GM19455 (cell line): ENCODE measurements at regions not wholly inside any gene's neighbourhood (a gene's known extent, or its start where the extent isn't known, plus 50 kb on each side); places are given as distances from the start of the nearest gene placed in this dataset.

ENCODE experiments used
- ATAC-seq: cut with Tn5 transposase; IDR thresholded peaks from one replicate; pipeline ENCODE4 v1.9.1; 2021; ENCODE audit not compliant: unreplicated experiment

DNA sequence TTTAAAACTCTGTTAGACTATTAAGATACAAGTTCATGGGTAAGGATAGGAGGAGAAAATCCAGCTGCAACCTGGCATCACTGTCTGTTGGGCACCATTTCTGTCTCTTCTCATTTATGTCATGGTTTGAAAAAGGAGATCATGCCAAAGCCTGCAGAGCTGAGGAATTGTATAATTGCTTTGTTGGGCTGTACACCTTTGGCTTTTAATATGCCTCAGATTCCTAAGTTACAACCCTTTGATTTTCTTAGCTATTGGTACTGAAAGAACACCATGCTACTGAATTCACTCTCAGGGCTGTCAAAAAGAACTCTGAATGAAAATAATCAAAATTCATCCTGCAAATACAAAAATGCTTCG is 174.3 kb downstream of the ACKR3 start:
- ATAC-seq = no peak

DNA sequence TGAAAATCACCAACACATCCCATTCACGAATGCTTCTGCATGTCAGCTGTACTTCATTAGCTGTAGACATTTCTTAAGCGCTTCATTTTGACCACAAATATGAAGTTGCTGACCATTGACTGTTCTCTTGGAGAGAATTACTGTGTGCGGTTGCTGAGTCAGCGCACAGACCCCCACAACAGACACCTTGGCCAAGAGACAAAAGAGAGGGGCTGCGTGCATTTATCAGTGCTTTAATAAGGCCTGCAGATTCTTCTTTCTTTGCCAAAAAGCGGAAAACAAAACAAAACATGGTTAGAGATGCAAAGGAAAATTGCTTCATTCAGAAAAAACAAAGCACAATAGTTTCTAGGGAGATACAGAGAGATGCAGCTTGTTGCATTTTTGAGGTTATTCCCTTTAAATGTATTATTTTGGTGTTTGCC is 174.7 kb downstream of the ACKR3 start:
- no peak for ATAC-seq

DNA sequence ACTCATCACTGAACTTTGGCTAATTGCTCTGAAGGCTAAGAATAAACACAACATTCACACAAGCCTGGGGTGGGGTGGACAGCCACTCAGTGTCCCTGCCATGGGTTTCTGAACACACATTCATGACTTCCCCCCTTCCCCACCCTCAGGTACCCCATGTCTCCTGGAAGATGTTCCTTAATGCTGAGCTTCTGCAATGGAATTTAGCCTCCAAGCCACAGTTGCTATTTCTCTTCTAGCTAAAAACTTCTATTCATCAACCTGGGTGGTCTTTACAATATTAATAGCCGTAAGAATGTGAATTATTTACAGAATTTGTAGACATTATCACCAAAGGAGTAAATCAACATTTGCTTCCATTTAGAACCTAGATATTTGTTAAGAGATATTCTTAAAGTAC is 175.1 kb downstream of the ACKR3 start:
- ATAC-seq = no peak

DNA sequence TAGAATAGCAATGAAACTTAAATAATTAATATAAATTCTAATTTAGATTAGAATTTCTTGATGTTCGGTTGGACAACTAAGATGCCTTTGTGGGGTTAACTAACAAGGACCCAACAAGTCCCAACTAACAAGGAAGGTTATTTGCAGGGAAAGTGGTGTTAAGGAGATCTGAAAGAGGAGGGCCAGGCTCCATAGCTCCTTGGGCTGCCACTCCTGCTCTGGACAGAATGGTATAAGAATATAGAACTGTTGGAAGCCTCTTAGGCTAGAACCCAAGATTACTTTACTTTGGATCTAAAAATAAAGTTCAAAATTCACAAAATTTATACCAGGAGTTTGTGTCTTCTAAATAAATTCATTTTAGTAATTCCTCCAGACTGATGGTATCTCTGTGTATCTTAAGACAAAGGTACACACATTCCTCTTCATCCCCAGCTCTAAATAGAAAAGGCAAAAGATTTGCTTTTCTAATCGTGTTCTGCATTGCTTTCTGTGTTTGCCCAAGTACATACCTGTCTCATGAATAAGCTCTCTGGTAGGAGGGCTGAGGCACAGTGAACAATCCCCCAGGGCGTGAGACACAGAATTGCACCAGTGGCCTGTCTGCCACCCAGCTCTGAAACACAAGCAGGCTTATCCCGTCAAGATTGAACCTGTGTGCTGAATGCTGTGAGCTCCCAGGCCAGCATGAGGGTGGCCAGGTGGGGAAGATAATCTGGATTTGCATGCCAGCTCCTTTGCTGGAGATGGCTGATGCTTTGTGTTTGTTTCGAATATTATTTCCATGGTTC is 176.0 kb downstream of the ACKR3 start:
- no peak for ATAC-seq

DNA sequence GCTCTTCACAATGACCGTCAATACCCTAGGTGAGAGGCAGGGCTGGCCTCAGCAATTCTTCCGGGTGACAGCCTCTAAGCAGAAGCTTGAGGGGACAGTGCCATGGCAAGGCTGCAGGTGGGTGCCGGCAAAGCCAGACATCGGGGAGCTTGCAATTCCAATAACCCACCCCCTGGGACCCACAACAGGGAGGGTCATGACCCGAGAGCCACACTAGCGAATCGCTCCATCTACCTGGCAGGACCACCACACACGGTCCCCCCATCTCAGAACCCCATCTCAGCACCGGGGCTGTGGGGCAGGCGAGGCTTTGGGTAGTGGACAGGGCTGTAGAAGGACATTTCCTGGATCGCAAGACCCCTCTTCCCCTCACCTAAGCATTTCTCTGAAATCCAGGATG is 177.2 kb downstream of the ACKR3 start:
- no peak for ATAC-seq

DNA sequence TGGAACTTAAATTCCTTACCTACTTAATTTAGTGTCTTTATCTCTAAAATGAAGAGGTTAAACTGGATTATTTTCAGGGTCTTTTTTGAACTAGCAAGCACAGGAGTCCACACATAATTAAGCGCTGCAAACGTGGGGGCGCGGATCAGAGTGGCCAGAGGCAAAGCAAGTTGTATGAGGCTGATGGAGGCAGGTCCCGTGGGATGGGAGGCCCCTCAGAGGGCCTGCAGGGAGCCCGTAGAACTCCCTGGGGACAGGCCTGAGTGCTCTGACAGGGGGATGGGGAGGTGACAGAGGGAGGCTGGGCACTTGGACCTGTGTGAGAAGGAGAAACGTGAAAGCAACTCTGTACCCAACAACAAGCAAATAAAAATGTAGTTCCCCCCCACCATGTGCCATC is 177.8 kb downstream of the ACKR3 start:
- no peak for ATAC-seq

DNA sequence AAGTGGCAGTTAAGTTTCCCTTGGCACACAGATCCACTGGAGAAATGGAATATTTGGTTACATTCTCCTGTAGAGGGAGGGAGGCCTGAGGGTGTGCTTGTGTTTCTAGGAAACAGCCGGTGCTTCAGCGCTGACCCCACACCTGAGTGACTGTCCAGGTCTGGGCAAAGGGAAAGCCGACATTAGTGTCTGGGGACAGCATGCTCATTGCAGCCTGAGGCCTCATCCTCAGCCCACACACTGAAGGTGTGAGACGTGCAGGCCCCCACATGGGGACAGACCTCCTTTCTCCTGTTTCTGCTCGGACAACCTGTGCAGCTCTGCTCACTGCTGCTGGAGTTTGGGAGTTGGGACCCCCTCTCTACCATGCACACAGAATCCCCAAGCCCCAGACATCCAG is 178.3 kb downstream of the ACKR3 start:
- ATAC-seq = no peak

DNA sequence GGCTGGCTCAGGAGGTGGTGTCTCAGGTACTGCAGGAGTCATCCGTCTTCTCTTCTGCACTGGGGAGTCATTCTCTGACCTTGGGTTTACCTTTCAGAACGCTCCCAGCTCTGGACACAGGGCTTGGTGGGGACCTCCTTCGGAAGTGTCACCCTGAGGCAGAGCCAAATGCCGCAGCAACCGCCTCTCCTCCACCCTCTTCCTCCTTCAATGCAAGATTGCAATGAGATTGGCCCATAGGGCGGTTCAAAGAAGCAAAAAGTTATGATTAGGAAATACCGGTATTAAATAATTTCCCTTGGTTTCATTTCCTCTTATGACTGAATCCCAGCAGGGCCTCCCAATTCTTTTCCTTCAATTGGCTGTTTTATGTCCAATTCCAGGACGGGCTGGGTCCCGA is 178.8 kb downstream of the ACKR3 start:
- no peak for ATAC-seq

GRCh38 chr2:236748801-236749200 is 179.2 kb downstream of the ACKR3 start:
- ATAC-seq = no peak

GRCh38 chr2:236749346-236749745 is 179.7 kb downstream of the ACKR3 start:
- ATAC-seq = no peak

DNA sequence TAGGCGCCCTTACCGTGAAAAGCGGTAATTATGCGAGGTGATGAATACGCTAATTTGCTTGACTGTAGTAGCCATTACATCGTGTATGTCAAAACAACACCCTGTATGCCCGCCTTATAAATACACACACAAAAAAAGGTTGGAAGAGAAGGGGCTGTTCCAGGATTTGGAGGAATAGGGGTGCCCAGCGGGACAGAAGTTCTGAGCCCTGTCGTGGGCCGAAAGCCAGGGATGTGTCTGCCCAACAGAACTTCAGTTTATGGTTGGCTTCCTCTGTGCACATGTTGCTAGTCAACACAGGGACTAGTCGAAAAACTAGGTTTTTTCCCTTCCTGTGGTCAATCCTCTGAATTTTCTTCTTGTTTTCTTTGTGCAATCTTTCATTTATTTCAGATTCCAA is 182.5 kb downstream of the ACKR3 start:
- no peak for ATAC-seq

GRCh38 chr2:236753606-236754270 is 184.1 kb downstream of the ACKR3 start:
- no peak for ATAC-seq

DNA sequence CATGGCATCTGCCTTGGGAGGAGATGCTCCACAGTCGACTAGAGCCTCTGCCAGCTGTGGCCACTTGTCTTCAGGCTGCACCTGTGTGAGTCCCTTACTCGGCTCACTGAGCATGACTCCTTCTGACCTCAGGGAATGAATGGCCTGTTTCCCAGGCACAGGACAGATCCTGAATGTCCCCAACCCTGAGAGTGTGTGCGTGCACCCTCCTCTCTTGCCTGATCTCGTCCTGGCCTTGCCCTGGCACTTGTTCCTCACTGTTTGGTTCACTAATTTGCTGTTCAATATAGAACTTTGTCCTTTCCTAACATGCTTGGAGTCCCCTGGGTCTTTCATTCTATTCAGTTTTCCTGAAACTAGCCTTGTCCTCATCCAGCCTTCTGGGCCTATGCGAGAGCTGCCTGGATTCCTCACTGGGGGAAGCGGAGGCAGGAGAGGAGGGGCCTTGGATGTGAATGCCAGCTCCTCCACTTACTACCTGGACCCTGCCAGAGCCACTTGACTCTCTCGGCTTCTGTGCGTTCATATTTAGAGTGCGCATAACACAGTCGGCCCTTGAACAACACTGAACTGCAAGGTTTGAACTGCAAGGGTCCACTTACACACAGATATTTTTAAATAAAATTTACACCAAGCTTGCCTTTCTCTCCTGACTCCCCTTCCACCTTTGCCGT is 184.8 kb downstream of the ACKR3 start:
- ATAC-seq = no peak

GRCh38 chr2:236755278-236755840 is 185.7 kb downstream of the ACKR3 start:
- ATAC-seq = no peak

GRCh38 chr2:236758406-236758805 is 188.8 kb downstream of the ACKR3 start:
- no peak for ATAC-seq

- ATAC-seq = no peak
These were observed 190.6 kb downstream of the ACKR3 start for GRCh38 chr2:236760246-236760645.

GRCh38 chr2:236761358-236761757 is 191.7 kb downstream of the ACKR3 start:
- ATAC-seq = no peak

- no peak for ATAC-seq
These were observed 193.0 kb downstream of the ACKR3 start for GRCh38 chr2:236762628-236763027.

DNA sequence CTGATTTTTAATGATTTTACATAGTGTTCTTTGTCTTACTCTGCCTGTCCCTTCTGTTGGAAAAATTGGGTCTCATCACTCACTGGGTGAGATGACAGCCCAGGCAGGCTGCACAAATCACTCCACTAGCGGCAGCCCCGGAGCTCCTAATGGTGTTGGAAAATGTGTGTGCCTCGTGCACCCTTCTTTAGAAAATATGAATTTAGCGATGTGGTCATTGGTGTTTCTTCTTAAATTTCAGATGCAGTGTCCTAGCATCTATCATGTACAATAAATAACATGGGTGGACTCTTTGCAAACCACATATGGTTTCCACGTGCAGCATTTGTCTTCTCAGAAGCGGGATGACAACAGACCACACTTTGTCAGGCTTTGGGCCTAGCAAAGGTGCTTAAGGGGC is 194.2 kb downstream of the ACKR3 start:
- no peak for ATAC-seq

- no peak for ATAC-seq
These were observed 195.1 kb downstream of the ACKR3 start for GRCh38 chr2:236764716-236765115.

- no peak for ATAC-seq
These were observed 195.9 kb downstream of the ACKR3 start for GRCh38 chr2:236765478-236765877.

- ATAC-seq = no peak
These were observed 197.2 kb downstream of the ACKR3 start for GRCh38 chr2:236766850-236767249.
